OCI-LY7 (cell line): ENCODE measurements at regions not wholly inside any gene's neighbourhood (a gene's known extent, or its start where the extent isn't known, plus 50 kb on each side); places are given as distances from the start of the nearest gene placed in this dataset.

Experiments used
- EZH2phosphoT487 ChIP-seq: fragments of 200-600 bp; sonication (generic); IDR thresholded peaks from 2 replicates; pipeline ENCODE4 v1.6.1; 2018; ENCODE audit warnings: low read depth, borderline replicate concordance, mild to moderate bottlenecking, mixed run types, antibody characterized with exemption, low read length, moderate library complexity, mixed read lengths
- TF ChIP-seq, protein P1 (sequence below): fragments of 200-600 bp; sonication (generic); conservative IDR thresholded peaks from 2 replicates; pipeline ENCODE4 v1.5.1; 2014; ENCODE audit warnings: mild to moderate bottlenecking, antibody characterized with exemption, low read length, moderate library complexity, mixed read lengths

DNA sequence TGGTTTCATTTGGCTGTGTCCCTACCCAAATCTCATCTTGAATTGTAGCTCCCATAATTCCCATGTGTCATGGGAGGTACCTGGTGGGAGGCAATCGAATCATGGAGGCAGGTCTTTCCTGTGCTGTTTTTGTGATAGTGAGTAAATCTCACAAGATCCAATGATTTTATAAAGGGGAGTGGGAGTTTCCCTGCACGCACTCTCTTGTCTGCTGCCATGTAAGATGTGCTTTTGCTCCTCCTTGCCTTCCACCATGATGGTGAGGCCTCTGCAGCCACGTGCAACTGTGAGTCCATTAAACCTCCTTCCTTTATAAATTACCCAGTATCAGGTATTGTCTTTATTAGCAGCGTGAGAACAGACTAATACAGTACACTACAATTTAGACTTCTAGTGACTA lies 67.5 kb upstream of the LINC01488 start:
- TF ChIP-seq, protein P1, sequence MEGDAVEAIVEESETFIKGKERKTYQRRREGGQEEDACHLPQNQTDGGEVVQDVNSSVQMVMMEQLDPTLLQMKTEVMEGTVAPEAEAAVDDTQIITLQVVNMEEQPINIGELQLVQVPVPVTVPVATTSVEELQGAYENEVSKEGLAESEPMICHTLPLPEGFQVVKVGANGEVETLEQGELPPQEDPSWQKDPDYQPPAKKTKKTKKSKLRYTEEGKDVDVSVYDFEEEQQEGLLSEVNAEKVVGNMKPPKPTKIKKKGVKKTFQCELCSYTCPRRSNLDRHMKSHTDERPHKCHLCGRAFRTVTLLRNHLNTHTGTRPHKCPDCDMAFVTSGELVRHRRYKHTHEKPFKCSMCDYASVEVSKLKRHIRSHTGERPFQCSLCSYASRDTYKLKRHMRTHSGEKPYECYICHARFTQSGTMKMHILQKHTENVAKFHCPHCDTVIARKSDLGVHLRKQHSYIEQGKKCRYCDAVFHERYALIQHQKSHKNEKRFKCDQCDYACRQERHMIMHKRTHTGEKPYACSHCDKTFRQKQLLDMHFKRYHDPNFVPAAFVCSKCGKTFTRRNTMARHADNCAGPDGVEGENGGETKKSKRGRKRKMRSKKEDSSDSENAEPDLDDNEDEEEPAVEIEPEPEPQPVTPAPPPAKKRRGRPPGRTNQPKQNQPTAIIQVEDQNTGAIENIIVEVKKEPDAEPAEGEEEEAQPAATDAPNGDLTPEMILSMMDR, result no peak
- TF ChIP-seq EZH2phosphoT487, result no peak
